ENCODE measurements at regions not wholly inside any gene's neighbourhood (a gene's known extent, or its start where the extent isn't known, plus 50 kb on each side); places are given as distances from the start of the nearest gene placed in this dataset.

GRCh38 chr22:47456031-47456430 is 693.6 kb downstream of the TBC1D22A start:
- no peak for TF ChIP-seq POLR2A (IDR thresholded peaks at IDR 0.05)
- no peak for TF ChIP-seq CTCF (IDR thresholded peaks at IDR 0.05)
- TF ChIP-seq EP300 (IDR thresholded peaks at IDR 0.05), result no peak
- no peak for TF ChIP-seq POLR2AphosphoS5 (IDR thresholded peaks at IDR 0.05)
